HG03159 (cell line): ENCODE measurements at regions not wholly inside any gene's neighbourhood (a gene's known extent, or its start where the extent isn't known, plus 50 kb on each side); places are given as distances from the start of the nearest gene placed in this dataset.
A peak's percentile ranks its signal among the peaks of the same experiment; 100 is the strongest.

Source experiments
- ATAC-seq: cut with Tn5 transposase; IDR thresholded peaks from one replicate; pipeline ENCODE4 v1.9.1; 2021; ENCODE audit warnings: mild to moderate bottlenecking, moderate library complexity; ENCODE audit not compliant: unreplicated experiment

DNA sequence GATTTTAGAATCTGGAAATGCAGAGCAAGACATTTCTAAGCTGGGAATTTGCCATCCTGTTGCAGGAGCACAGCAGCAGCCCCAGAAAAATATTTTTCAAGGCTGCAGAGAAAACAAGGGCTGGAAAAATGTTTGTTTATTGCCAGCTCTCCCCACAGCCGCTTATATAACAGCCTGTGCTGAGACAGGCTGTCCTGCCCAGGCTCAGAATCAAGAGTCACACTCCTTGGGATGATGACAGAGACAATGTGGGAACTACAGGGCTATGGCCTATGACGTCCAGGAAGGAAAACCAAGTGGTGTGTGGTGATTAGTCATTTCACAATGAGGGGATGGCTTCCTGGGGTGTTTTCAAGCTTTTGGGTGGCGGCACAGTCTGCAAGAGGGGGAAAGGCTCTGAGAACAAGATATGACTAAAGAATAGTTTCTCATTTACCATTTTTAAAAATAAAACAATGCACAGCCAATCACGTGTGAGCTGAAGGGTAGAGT lies 136.3 kb upstream of the SERP2 start:
- ATAC-seq: peak; percentile 49

DNA sequence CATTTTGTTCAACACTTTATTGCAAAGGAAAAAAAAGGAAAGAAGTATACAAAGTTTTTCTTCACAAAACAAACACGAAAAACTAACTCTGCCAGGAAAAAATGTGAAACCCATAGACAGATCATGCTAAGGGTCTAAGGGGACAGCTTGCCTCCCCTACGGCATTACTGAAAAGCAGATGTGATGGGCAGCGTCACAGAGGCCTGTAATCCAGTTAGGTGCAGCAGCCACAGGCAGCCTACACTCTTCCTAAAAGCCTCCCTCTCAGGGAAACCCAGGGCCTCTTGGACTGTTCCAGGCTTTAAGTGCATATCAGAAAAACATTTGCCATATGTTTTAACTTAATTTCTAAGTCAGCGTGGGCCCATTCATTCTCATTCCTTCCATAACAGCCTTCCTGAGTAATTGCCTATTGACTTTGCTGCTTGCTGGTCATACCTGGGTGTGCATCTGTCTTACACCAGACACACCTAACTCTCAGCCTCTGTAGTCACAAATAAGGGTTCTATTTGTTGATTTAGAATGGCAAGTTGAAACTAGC lies 135.7 kb upstream of the SERP2 start:
- ATAC-seq: no peak

DNA sequence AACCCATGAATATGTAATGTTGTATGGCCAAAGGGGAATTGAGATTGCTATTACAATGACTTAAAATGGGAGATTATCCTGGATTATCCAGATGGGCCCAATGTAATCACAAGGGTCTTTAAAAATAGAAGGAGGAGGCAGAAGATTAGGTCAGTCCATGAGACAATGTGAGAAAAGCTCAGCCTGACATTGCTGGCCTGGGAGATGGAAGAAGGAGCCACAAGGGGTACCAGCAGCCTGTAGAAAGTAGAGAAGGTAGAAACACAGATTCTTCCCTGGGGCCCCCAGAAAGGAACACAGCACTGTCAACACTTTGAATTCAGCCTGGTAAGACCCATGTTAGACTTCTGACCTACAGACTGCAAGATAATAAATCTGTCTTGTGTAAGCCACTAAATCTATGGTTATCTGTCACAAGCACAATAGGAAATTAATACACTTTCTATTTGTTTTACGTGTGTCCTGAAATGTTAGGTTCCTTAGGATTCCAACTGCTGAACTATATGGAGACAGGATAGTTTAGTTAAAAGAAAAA lies 132.9 kb upstream of the SERP2 start:
- no peak for ATAC-seq

DNA sequence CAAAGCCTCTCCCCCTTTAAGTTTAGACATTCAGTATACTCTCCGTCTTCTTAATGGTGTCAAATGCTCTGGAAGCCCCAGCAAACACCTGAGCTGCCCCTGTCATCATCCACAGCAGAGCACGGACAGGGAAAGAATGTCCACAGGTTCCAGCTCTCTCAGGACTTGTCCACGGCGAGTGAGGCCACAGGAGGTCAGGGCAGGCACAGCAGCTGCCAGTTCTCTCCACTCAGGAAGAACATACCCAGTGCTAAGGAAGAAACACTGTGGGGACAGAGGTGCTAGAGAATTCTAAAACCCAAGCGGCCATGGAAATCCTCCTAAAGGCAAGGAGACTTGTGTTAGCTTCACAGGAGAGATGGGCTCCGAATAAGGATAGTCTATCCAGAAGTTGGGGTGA lies 132.0 kb upstream of the SERP2 start:
- ATAC-seq: no peak

DNA sequence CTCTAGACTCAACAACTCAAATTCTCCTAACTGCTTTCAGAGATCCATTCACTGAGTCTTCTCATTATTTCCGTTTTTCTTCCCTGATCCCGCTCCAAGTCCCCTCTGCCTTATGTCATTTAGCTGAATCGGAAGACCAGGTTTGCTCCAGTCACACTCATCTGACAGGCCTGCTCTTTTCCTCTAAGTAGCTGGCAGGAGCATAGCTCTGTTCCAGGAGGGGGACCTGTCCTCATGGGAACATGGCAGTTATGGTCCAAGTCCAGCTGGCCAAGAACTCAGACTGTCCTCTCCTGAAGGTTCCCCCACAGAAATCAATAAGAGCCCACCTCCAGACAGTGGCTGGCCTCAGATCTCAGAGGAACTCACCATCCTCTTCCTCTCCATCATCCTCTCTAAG lies 130.9 kb upstream of the SERP2 start:
- ATAC-seq: no peak

DNA sequence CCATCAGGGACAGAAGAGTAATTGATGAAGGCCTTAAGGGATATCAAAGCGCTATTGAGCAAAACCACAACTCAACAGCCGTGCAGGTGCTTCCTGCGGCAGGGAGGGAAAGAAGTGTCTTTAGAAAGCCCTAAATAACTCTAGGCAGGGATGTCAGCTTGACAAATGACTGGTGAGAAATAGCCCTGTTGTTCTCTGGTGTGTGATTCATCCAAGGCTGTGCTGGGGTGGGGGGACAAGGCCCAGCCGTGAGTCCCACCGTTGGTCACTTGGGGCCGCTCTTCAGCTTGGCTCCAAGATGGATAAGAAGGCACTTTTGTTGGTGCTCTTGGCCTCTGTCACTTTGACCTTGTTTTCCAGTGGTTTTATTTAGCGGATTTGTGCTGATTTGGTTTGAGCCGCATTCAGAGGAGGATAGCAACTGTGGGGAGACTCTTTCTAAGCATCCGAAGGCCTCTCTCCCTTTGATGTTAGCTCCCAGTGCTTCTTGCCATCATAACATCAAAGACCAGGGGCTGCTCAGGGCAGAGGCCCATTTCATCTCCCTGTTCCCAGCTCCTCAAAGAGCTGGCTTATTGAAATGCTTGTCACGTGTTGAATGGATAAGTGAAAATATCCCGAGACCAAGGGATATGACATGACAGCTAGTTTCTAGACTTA lies 130.3 kb upstream of the SERP2 start:
- no peak for ATAC-seq

DNA sequence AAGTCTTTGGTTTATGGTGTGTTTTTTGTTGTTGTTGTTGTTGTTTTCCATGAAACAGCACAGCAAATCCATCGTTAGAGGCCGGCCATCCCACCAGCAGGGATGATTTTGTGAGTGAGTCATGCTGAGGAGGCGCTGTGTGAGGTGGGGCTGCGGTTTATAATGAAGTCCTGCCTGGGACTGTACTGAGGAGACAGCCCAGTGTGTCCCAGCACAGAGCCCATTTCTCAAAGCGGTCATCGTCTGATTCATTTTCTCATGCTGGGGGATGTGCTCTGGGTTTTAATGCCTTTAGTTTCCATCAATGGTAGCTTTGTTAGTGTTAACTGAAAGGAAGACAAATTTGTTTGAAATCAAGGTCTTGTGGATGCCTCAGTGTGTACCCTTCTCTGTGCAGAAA lies 129.3 kb upstream of the SERP2 start:
- ATAC-seq: no peak

DNA sequence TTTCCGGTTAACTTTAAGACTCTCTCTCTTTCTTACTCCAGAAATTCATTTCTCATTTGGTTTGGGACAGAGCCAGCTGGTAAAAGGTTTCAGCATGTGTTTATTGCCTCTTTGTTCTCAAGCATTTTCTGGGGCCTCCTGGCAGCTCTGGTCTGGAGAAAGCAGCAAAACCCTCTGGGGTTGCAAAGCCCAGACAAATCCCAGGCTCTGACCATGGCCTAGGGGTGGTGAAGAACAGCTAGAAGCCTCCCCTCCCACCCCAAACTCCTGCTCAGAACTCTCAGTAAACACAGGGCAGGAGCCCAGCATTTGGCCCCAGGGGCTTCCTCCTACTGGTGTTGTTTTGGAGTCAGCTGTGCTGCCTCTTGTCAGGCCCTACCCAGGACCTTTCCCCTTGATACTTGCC lies 124.2 kb upstream of the SERP2 start:
- ATAC-seq: no peak

DNA sequence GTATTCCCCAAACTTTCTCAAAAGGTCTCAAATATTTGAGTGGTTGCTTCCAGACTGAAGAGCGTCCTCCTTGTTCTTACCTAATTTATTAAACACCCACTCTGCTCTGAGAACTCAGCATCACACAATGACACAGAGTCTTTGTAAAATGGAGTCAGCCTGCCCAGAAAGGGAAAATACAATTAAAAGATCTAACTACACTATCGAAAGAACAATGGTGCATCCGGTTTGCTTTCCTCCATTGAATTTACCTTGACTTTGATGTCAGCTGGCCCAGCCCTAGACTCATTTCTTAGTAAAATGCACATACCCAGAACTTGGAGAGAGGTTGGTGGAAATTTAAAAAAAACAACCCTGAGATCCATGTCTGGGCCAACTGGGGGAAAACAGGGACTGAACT lies 120.7 kb upstream of the SERP2 start:
- ATAC-seq: no peak

DNA sequence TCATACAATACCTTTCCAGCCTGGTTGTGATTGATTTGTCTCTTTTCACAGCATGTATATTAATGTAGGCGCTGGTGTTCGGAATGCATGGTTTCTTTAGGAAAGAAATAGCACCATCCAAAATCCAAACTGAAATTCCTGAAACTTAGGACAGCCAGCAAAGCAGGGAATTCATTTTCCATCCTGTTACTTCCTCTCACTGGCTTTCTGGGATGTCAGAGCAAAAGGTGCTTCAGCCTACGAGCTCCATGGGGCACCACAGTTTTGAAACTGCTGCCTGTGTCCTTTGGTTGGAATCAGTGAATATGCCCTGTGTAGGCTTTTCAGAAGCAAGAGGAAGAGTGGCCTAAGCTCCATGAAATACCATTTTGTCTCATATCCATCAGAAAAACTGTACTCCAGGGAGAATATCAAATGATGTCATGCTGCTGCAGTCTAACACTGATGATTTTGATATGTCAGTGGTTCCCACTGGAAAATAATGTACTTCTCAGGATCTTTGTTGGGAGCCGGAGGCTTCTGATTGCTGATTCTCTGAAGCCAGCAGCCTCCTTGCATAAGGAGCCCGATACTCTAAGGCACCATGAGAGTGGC lies 117.8 kb upstream of the SERP2 start:
- no peak for ATAC-seq

DNA sequence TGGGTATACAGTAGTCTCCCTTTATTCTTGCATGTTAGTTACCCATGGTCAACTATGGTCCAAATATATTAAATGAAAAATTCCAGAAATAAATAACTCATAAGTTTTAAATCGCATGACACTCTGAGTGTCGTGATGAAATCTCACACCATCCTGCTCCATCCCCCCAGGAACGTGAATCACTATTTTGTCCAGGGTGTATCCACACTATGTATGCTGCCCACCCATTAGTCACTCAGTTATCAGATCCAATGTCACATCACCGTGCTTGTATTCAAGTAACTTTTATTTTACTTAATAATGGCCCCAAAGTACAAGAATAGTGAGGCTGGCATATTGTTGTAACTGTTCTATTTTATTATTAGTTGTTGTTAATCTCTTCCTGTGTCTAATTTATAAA lies 115.8 kb upstream of the SERP2 start:
- no peak for ATAC-seq

DNA sequence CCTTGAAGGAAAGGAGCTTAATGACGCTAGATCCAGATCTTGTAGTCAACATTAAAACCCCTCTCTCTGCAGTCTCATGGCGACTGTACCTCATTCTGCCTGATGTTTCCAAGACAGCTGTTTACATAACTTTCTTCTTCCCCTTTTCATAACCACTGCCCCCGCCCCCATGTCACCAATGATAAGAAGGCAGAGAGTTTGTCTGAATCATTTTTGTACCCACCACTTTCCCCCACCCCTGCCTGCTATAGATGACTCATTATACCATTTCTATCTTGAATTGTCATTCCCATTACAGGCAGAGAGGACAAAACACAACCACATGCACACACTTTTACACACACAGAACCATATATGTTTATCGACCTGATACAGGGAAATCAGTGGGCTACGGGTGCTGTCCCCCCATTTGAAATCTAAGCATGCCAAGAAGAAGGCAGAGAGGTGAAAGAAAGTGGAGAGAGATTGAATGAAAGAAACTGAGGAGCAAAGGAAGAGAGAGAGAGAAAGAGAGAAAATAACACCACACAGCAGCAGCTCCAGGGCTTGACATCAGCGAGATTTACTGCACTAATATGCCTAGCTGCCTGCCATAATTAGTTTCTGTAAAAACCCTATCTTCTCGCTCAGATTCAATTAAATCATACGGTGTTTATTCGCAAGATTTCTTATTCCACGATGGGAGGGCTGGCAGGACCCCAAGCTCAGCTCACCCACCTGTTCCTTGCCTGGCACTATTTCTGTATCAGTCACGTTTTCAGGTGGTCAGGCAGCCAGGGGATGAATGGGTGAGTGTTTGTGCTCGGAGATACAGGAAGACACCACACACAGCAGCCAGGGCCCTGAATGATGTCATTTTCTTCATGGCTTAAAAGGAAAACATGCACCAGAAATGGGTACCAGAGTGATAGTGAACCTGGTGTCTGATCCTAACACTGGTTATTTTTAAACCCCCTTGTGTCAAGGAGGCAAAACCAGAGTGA lies 114.3 kb upstream of the SERP2 start:
- peak; percentile 83 for ATAC-seq

DNA sequence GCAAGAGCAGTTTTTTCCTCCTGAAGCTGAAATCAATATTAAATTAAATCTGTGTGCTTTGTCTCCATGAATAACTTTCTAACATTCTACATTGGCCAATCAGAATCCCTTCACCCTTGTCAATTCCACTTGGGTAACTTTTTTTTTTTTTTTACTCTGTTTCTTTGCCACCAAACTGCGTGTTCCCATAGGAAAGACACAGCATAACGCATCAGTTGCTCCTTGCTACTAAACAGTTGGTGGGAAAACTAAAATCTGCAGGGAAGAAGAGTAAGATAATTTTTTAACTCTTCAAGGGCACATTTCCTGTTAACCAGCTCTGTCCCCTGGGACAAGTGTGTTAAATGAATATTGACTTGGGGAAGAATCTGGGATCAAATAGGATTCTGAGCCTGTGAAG lies 113.3 kb upstream of the SERP2 start:
- ATAC-seq: no peak

DNA sequence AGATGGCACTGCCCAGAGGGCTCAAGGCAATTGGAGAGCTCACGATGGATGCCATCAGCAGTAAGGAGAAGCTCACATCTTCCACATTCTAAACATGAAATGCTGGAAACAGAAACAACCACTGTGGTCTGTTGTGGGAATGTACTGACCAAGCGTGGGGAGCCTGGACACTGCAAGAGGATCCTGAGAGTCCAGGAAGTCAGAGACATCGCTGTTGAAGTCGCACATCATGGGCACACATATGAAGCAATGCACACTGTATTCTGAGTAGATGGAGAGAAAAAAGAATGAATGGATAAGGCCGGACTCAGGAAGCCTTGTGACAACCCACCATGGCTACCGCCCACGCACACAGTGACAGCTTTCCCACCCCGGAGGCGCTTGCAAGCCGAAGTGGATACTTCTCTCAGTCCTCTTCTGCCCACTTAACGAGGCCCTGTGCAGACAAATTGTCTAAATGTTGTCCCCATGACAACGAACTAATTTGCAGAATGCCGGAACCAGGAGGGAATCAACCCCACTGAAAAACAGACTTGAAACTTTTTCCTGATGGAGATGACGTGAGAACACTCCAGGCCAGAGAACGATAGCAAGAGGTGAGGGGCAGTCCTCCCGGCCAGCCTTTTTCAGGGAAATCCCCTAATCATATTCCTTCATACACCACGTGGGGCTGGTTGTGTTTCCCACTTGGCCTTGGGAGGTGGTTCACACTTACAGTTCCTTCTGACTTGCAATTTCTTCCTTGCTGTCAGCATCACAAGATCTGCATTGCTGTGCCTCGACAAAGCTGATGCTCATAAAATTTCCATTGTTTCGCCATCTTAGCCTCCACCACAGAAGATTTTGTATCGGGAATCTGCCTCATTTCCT lies 109.6 kb upstream of the SERP2 start:
- ATAC-seq: no peak

DNA sequence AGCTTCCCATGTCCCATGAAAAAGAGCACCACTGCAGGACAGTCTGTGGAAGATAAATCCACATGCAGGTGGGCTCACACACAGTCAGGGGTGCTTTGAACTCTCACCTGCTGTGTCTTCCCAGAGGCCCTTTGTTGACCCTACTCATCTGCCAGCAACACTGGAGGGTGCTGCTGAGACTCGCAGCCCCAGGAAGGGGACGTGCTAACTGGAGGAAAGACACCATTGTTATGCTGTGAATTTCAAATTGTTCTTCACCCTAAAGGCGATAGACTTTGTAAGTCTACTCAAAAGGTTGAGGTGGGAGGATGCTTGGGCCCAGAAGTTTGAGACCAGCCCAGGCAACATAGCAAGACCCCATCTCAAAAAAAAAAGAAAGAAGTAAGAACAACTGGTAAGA lies 107.3 kb upstream of the SERP2 start:
- ATAC-seq: no peak

DNA sequence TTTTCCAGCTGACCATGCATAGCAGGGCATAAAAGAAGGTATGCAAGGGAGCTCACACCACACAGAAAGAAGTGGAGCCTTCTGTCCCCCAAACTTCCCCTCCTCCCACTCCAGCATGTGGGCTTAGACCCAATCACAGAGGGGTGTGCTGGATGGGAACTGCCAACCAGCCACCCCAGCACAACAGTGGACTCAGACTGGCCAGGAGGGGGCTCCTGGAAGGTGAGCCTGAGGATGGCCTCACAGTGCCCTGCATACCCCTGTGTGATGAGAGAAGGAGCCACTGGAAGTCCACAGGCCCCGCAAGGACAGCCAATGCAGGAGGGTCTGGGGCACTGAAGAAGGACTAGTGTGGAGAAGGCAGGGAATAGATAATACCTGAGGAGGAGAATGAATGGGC lies 106.9 kb upstream of the SERP2 start:
- no peak for ATAC-seq

DNA sequence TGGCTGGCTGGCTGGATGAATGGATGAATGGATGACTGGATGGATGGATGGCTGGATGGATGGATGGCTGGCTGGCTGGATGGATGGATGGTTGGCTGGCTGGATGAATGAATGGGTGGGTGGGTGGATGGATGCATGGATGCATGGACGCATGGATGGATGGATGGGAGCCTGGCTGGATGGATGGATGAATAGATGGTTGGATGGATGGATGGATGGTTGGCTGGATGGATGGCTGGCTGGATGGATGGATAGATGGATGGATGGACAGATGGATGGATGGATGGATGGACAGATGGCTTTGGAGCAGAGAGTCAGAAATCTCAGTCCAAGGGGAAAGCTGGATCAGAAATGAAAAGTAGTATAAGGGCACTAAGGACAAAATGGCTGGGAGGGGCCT lies 106.4 kb upstream of the SERP2 start:
- no peak for ATAC-seq

DNA sequence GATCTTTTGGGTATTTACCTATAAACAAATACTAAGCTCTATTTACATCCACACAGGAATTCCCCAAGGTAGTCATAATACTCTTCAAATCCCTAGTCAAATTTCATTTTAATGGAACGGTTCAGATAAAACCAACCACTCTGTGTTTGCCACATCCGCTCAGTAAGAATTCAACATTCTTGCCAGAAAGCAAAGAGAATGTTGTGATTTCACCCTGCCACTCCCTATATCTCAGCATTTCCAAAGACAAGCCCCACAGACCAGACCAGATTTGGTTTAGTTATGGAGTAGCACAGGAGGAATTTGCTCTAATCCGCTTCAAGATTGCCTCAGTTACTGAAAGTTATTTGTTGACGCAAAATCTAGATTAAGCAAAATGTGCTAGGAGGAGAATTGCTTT lies 105.6 kb upstream of the SERP2 start:
- no peak for ATAC-seq

DNA sequence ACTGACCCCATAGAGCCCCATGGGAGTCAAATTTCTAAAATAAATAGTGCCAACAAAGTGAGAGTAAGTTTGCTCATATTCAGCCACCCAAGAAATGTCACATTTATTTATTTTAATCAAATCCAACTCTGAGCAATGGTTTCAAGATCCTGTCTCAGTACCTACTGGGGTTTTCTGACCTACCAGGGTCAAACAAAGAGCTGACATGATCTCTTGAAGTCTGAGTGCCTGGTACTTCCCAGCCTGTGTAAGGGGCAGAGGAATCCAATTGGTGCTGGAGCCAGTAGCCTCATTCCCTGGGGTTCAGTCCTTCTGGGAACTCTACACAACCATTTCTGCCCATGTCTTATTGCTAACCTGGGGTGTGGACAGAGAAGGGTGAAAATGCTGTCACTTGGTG lies 104.6 kb upstream of the SERP2 start:
- no peak for ATAC-seq

DNA sequence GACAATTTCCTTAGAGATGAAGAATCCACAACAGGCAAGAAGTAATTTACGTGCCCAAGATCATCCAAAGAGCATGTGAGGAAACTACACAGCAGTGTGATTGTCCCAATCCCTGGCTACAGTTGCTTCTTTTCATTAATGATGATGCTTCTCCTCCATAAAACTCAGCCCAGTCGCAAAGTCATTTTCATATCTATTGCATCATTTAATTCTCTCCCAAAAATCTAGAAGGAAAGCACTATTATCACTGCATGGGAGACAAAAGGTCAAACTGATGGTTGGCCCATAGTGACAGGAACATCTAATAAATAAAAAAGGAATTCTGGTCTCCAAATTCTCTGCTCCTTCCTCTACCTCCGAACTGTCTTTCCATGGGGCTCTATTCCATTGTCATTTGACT lies 103.5 kb upstream of the SERP2 start:
- no peak for ATAC-seq
